H1 (cell line): ENCODE measurements at regions not wholly inside any gene's neighbourhood (a gene's known extent, or its start where the extent isn't known, plus 50 kb on each side); places are given as distances from the start of the nearest gene placed in this dataset.

Experiments used
- CTCF ChIP-seq, 3 experiments: IDR thresholded peaks; 1 replicate in 2 of 3; 2 replicates in 1 of 3; pipeline versions ENCODE4 v1.5.1 to v1.6.1; 2011; ENCODE audit warnings: low read length in 3 of 3, mild to moderate bottlenecking in 3 of 3, inconsistent platforms in 2 of 3, low read depth in 1 of 3, moderate library complexity in 1 of 3; ENCODE audit not compliant: insufficient read depth in 1 of 3; ENCODE audit errors: control extremely low read depth in 1 of 3
- EP300 ChIP-seq, 2 experiments: IDR thresholded peaks; 1 replicate in 1 of 2; 2 replicates in 1 of 2; pipeline ENCODE4 v1.6.1; 2011 to 2012; ENCODE audit warnings: low read depth in 2 of 2, low read length in 2 of 2, mild to moderate bottlenecking in 2 of 2, borderline replicate concordance in 1 of 2, inconsistent platforms in 1 of 2, moderate library complexity in 1 of 2
- EZH2 ChIP-seq: fragments of 200-600 bp; sonication (generic); IDR thresholded peaks from 2 replicates; pipeline ENCODE4 v1.7.1; 2012; ENCODE audit warnings: low read depth, mild to moderate bottlenecking, moderate library complexity, low read length, inconsistent platforms; ENCODE audit not compliant: severe bottlenecking
- GABPA ChIP-seq: IDR thresholded peaks from 2 replicates; pipeline ENCODE4 v1.6.1; 2011; ENCODE audit warnings: mild to moderate bottlenecking, low read length, moderate library complexity, borderline replicate concordance; ENCODE audit not compliant: insufficient read depth
- MAFK ChIP-seq: IDR thresholded peaks from 2 replicates; pipeline ENCODE4 v1.6.1; 2012; ENCODE audit warnings: low read depth, mild to moderate bottlenecking, improper control_type of control experiment, low read length
- PHF8 ChIP-seq: fragments of 200-600 bp; sonication (generic); conservative IDR thresholded peaks from 2 replicates; pipeline ENCODE4 v1.7.1; 2012; ENCODE audit warnings: low read depth, mild to moderate bottlenecking, inconsistent platforms, low read length, moderate library complexity
- POLR2A ChIP-seq, 2 experiments: IDR thresholded peaks; 1 replicate in 1 of 2; 2 replicates in 1 of 2; pipeline ENCODE4 v1.6.1; 2011; ENCODE audit warnings: low read depth in 2 of 2, low read length in 2 of 2, mild to moderate bottlenecking in 2 of 2; ENCODE audit errors: control extremely low read depth in 1 of 2
- POLR2AphosphoS5 ChIP-seq: IDR thresholded peaks from 2 replicates; pipeline ENCODE4 v1.6.1; 2011; ENCODE audit warnings: low read depth, low read length
- SIN3A ChIP-seq, 2 experiments: IDR thresholded peaks in 1 of 2; conservative IDR thresholded peaks in 1 of 2; 2 replicates each; pipeline ENCODE4 v1.6.1; 2011 to 2012; ENCODE audit warnings: low read length in 2 of 2, improper control_type of control experiment in 1 of 2, low read depth in 1 of 2, mild to moderate bottlenecking in 1 of 2
- TAF1 ChIP-seq: IDR thresholded peaks from 2 replicates; pipeline ENCODE4 v1.6.1; 2011; ENCODE audit warnings: mild to moderate bottlenecking, low read depth, low read length

- TF ChIP-seq PHF8 (no peak), CTCF (IDR thresholded peaks at IDR 0.05; ENCODE audit: control extremely low read depth in 1 of 3, insufficient read depth in 1 of 3, low read depth in 1 of 3, low read length in 3 of 3) (no peak), POLR2A (IDR thresholded peaks at IDR 0.05; ENCODE audit: control extremely low read depth in 1 of 2, low read depth in 2 of 2, low read length in 2 of 2) (no peak), MAFK (no peak), POLR2AphosphoS5 (no peak), SIN3A (conservative IDR thresholded peaks at IDR 0.05 in 1 of 2, IDR thresholded peaks at IDR 0.05 in 1 of 2; ENCODE audit: low read depth in 1 of 2, low read length in 2 of 2) (no peak), GABPA (no peak), TAF1 (no peak), EP300 (IDR thresholded peaks at IDR 0.05; ENCODE audit: borderline replicate concordance in 1 of 2, low read depth in 2 of 2, low read length in 2 of 2) (no peak), EZH2 (no peak)
Measured at GRCh38 chr16:85562093-85562786, 50.9 kb upstream of the GSE1 start.
